HFFc6 (cell line): ENCODE measurements at regions not wholly inside any gene's neighbourhood (a gene's known extent, or its start where the extent isn't known, plus 50 kb on each side); places are given as distances from the start of the nearest gene placed in this dataset.
"Not testable (repeated sequence)": the region's sequence is repeated elsewhere in the genome, so short reads cannot be mapped to it uniquely, and the experiment has no call there.

Experiments
- DNase-seq: peaks from one replicate; pipeline ENCODE4 v3.0.0-alpha.2; 2018
- H3K27ac Mint-ChIP-seq: 2 replicates; pipeline ENCODE4 v1.8.0; 2020; ENCODE audit warnings: mild to moderate bottlenecking, mixed read lengths
- H3K27me3 Mint-ChIP-seq: 2 replicates; pipeline ENCODE4 v1.8.0; 2021; ENCODE audit warnings: mild to moderate bottlenecking, moderate library complexity, mixed read lengths; ENCODE audit not compliant: insufficient read depth
- H3K36me3 Mint-ChIP-seq: 2 replicates; pipeline ENCODE4 v1.8.0; 2021; ENCODE audit warnings: low read depth, mixed read lengths
- H3K4me1 Mint-ChIP-seq: 2 replicates; pipeline ENCODE4 v1.8.0; 2020; ENCODE audit warnings: low read depth, mixed read lengths
- H3K4me3 Mint-ChIP-seq: 2 replicates; pipeline ENCODE4 v1.8.0; 2020; ENCODE audit warnings: mild to moderate bottlenecking, moderate library complexity, mixed read lengths
- H3K9me3 Mint-ChIP-seq: 2 replicates; pipeline ENCODE4 v1.8.0; 2020; ENCODE audit warnings: mild to moderate bottlenecking, mixed read lengths
- CTCF ChIP-seq: fragments of 200-600 bp; sonication (generic); IDR thresholded peaks from 2 replicates; pipeline ENCODE4 v1.5.0; 2021; ENCODE audit warnings: antibody characterized with exemption, mild to moderate bottlenecking

GRCh38 chr12:62005615-62006014 is 254.6 kb upstream of the USP15 start:
- Mint-ChIP-seq H3K4me1 (no peaks in the 10 kb centered on the region), H3K27ac (no peak overlapping the region)
- DNase-seq = no peak

GRCh38 chr12:62006076-62006732 is 254.0 kb upstream of the USP15 start:
- Mint-ChIP-seq H3K4me1 (no peaks in the 10 kb centered on the region), H3K36me3 (no peaks in the 10 kb centered on the region), H3K9me3 (no peaks in the 10 kb centered on the region), H3K27ac (no peak overlapping the region), H3K4me3 (no peak overlapping the region), H3K27me3 (no peaks in the 10 kb centered on the region)
- peak; percentile 22 for DNase-seq
- TF ChIP-seq CTCF = peak; percentile 88

More at GRCh38 chr12:62005615-62006014, 254.6 kb upstream of the USP15 start:
- no peak overlapping the region for H3K4me3 Mint-ChIP-seq
- no peak for TF ChIP-seq CTCF
- H3K27me3 Mint-ChIP-seq = no peaks in the 10 kb centered on the region
- no peaks in the 10 kb centered on the region for H3K9me3 Mint-ChIP-seq
- no peaks in the 10 kb centered on the region for H3K36me3 Mint-ChIP-seq

DNA sequence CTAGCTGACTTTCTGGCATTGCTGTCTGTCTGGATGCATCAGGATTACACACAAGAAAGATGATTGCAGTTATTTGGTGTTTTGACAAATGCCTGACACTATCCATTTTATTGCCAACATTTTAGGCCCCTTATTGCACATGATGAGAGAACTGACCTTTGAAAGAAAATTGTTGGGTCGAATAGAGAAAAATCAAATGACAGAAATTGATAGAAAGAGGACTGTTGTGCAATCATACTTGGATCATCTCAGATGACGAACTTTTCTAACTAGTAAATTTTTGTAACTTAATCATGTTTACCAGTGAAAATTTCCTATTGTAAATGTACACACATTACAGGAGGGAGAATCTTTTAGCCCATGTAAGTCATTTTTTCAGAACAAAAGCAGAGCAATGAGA is 251.5 kb upstream of the USP15 start:
- H3K9me3 Mint-ChIP-seq = no peaks in the 10 kb centered on the region
- H3K27ac Mint-ChIP-seq = no peak overlapping the region
- no peaks in the 10 kb centered on the region for H3K4me1 Mint-ChIP-seq
- no peak for TF ChIP-seq CTCF
- no peaks in the 10 kb centered on the region for H3K36me3 Mint-ChIP-seq
- H3K4me3 Mint-ChIP-seq = no peak overlapping the region
- DNase-seq = no peak
- no peaks in the 10 kb centered on the region for H3K27me3 Mint-ChIP-seq

GRCh38 chr12:62009445-62009844 is 250.8 kb upstream of the USP15 start:
- Mint-ChIP-seq H3K4me1 (no peaks in the 10 kb centered on the region), H3K4me3 (no peak overlapping the region), H3K36me3 (no peaks in the 10 kb centered on the region), H3K27ac (no peak overlapping the region), H3K9me3 (no peaks in the 10 kb centered on the region), H3K27me3 (no peaks in the 10 kb centered on the region)
- no peak for DNase-seq
- no peak for TF ChIP-seq CTCF

- not testable (repeated sequence) for H3K4me3 Mint-ChIP-seq, H3K4me1 Mint-ChIP-seq, H3K36me3 Mint-ChIP-seq, DNase-seq, H3K27me3 Mint-ChIP-seq, H3K27ac Mint-ChIP-seq, H3K9me3 Mint-ChIP-seq
These were observed 249.8 kb upstream of the USP15 start for GRCh38 chr12:62010331-62010906.

DNA sequence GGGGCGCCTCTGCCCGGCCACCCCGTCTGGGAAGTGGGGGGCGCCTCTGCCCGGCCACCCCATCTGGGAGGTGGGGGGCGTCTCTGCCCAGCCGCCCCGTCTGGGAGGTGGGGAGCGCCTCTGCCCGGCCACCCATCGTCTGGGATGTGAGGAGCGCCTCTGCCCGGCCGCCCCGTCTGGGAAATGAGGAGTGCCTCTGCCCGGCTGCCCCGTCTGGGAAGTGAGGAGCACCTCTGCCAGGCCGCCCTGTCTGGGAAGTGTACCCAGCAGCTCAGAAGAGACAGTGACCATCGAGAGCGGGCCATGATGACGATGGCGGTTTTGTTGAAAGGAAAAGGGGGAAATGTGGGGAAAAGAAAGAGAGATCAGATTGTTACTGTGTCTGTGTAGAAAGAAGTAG is 249.2 kb upstream of the USP15 start:
- H3K27ac Mint-ChIP-seq, H3K9me3 Mint-ChIP-seq, H3K27me3 Mint-ChIP-seq, H3K4me1 Mint-ChIP-seq, DNase-seq, H3K36me3 Mint-ChIP-seq, H3K4me3 Mint-ChIP-seq: not testable (repeated sequence)
